HEK293T (cell line): ENCODE measurements at regions not wholly inside any gene's neighbourhood (a gene's known extent, or its start where the extent isn't known, plus 50 kb on each side); places are given as distances from the start of the nearest gene placed in this dataset.

Experiments used
- CTCF ChIA-PET: fragments of 350-600 bp; formaldehyde crosslinking; extraction: SDS; loops from one replicate; lab custom pipeline; 2021; ENCODE audit warnings: antibody characterized with exemption, inconsistent platforms; lab: Yijun Ruan, JAX
- POLR2A ChIA-PET: fragments of 350-600 bp; formaldehyde crosslinking; extraction: SDS; loops from one replicate; lab custom pipeline; 2020; ENCODE audit warnings: antibody characterized with exemption, inconsistent platforms; lab: Yijun Ruan, JAX
- DNase-seq: peaks from one replicate; pipeline ENCODE4 v3.0.0; 2012; ENCODE audit warnings: mixed read lengths; ENCODE audit errors: extremely low spot score
- ARNT ChIP-seq: fragments of 450-650 bp; IDR thresholded peaks from 2 replicates; pipeline ENCODE4 v1.6.1; 2017; ENCODE audit warnings: mild to moderate bottlenecking
- BHLHE40 ChIP-seq: fragments of 450-650 bp; IDR thresholded peaks from 2 replicates; pipeline ENCODE4 v1.6.1; 2016; ENCODE audit warnings: mild to moderate bottlenecking, moderate library complexity, borderline replicate concordance
- CTBP1 ChIP-seq: fragments of 450-650 bp; IDR thresholded peaks from 2 replicates; pipeline ENCODE4 v1.6.1; 2016; ENCODE audit warnings: borderline replicate concordance
- ELF4 ChIP-seq: fragments of 450-650 bp; IDR thresholded peaks from 2 replicates; pipeline ENCODE4 v1.6.1; 2017; ENCODE audit warnings: antibody characterized with exemption
- FOXA1 ChIP-seq: fragments of 450-650 bp; IDR thresholded peaks from 2 replicates; pipeline ENCODE4 v1.6.1; 2016; ENCODE audit warnings: mild to moderate bottlenecking
- FOXK2 ChIP-seq: fragments of 450-650 bp; IDR thresholded peaks from 2 replicates; pipeline ENCODE4 v1.6.1; 2016; ENCODE audit warnings: mild to moderate bottlenecking
- FOXM1 ChIP-seq: fragments of 450-650 bp; IDR thresholded peaks from 2 replicates; pipeline ENCODE4 v1.6.1; 2017; ENCODE audit warnings: mild to moderate bottlenecking, borderline replicate concordance
- HDGF ChIP-seq: fragments of 450-650 bp; IDR thresholded peaks from 2 replicates; pipeline ENCODE4 v1.6.1; 2017; ENCODE audit warnings: antibody characterized with exemption, borderline replicate concordance
- L3MBTL2 ChIP-seq: fragments of 450-650 bp; conservative IDR thresholded peaks from 2 replicates; pipeline ENCODE4 v1.6.1; 2016; ENCODE audit warnings: mild to moderate bottlenecking
- LEF1 ChIP-seq: fragments of 450-650 bp; IDR thresholded peaks from 2 replicates; pipeline ENCODE4 v1.6.1; 2017; ENCODE audit warnings: mild to moderate bottlenecking, borderline replicate concordance
- NFRKB ChIP-seq: fragments of 450-650 bp; IDR thresholded peaks from 2 replicates; pipeline ENCODE4 v1.6.1; 2016; ENCODE audit warnings: mild to moderate bottlenecking, moderate library complexity
- PKNOX1 ChIP-seq: fragments of 450-650 bp; IDR thresholded peaks from 2 replicates; pipeline ENCODE4 v1.6.1; 2016
- SP1 ChIP-seq: fragments of 450-650 bp; IDR thresholded peaks from 2 replicates; pipeline ENCODE4 v1.6.1; 2017
- SUZ12 ChIP-seq: fragments of 450-650 bp; IDR thresholded peaks from 2 replicates; pipeline ENCODE4 v1.6.1; 2016; ENCODE audit warnings: mild to moderate bottlenecking
- TARDBP ChIP-seq: fragments of 450-650 bp; IDR thresholded peaks from 2 replicates; pipeline ENCODE4 v1.6.1; 2016
- ZNF384 ChIP-seq: fragments of 450-650 bp; IDR thresholded peaks from 2 replicates; pipeline ENCODE4 v1.6.1; 2016

- TF ChIP-seq FOXA1 (no peak), PKNOX1 (no peak), ELF4 (no peak), BHLHE40 (no peak), ZNF384 (no peak), LEF1 (no peak), TARDBP (no peak), NFRKB (no peak), ARNT (no peak), SP1 (no peak), FOXM1 (no peak), CTBP1 (no peak), FOXK2 (no peak), SUZ12 (no peak), HDGF (no peak), L3MBTL2 (no peak)
- CTCF ChIA-PET = no interaction called here
- POLR2A ChIA-PET = no interaction called here
- DNase-seq = no peak
These were observed 649.9 kb downstream of the KCNJ2 start for GRCh38 chr17:70819183-70819582.

GRCh38 chr17:70820276-70820675, 650.9 kb downstream of the KCNJ2 start:
- TF ChIP-seq SP1 (no peak), L3MBTL2 (no peak), FOXA1 (no peak), BHLHE40 (no peak), ZNF384 (no peak), PKNOX1 (no peak), LEF1 (no peak), ELF4 (no peak), FOXK2 (no peak), NFRKB (no peak), SUZ12 (no peak), TARDBP (no peak), FOXM1 (no peak), CTBP1 (no peak), ARNT (no peak), HDGF (no peak)
- POLR2A ChIA-PET = no interaction called here
- DNase-seq = no peak
- CTCF ChIA-PET = no interaction called here

- DNase-seq = no peak
- POLR2A ChIA-PET = no interaction called here
- TF ChIP-seq TARDBP = no peak
- TF ChIP-seq ARNT = no peak
- no peak for TF ChIP-seq L3MBTL2
- TF ChIP-seq ELF4 = no peak
- TF ChIP-seq LEF1 = no peak
- TF ChIP-seq FOXM1 = no peak
- no peak for TF ChIP-seq PKNOX1
- TF ChIP-seq FOXA1 = no peak
- TF ChIP-seq BHLHE40 = no peak
- TF ChIP-seq FOXK2 = no peak
- no peak for TF ChIP-seq ZNF384
- CTCF ChIA-PET = no interaction called here
These were observed 656.2 kb downstream of the KCNJ2 start for GRCh38 chr17:70825321-70826125.

GRCh38 chr17:70829876-70830275, 660.5 kb downstream of the KCNJ2 start:
- no peak for DNase-seq
- CTCF ChIA-PET = no interaction called here
- no peak for TF ChIP-seq LEF1
- no peak for TF ChIP-seq FOXM1
- TF ChIP-seq BHLHE40 = no peak
- TF ChIP-seq ELF4 = no peak
- no peak for TF ChIP-seq L3MBTL2
- POLR2A ChIA-PET = no interaction called here

GRCh38 chr17:70834039-70834438, 664.7 kb downstream of the KCNJ2 start:
- ChIA-PET CTCF (no interaction called here), POLR2A (no interaction called here)
- TF ChIP-seq HDGF (no peak), L3MBTL2 (no peak), PKNOX1 (no peak), SUZ12 (no peak), FOXK2 (no peak), SP1 (no peak), FOXA1 (no peak), CTBP1 (no peak), LEF1 (no peak), ELF4 (no peak), BHLHE40 (no peak)
- DNase-seq = no peak

GRCh38 chr17:70848785-70849184, 679.5 kb downstream of the KCNJ2 start:
- CTCF ChIA-PET = no interaction called here
- no peak for TF ChIP-seq FOXA1
- TF ChIP-seq TARDBP = no peak
- no peak for TF ChIP-seq ZNF384
- no peak for TF ChIP-seq ARNT
- no peak for TF ChIP-seq SP1
- no peak for TF ChIP-seq ELF4
- no peak for TF ChIP-seq FOXM1
- TF ChIP-seq L3MBTL2 = no peak
- DNase-seq = no peak
- POLR2A ChIA-PET = no interaction called here
